ENCODE measurements at regions not wholly inside any gene's neighbourhood (a gene's known extent, or its start where the extent isn't known, plus 50 kb on each side); places are given as distances from the start of the nearest gene placed in this dataset.

- DNase-seq (ENCODE audit: low spot score): no peak
- no peak for TF ChIP-seq CTCF (IDR thresholded peaks at IDR 0.05)
- peaks cover 32% of the 10 kb centered on the region for H3K4me1 Mint-ChIP-seq (ENCODE audit: low read depth)
Measured at GRCh38 chr12:91383099-91383498, 200.5 kb upstream of the DCN start.

GRCh38 chr12:91382081-91382543, 199.5 kb upstream of the DCN start:
- Mint-ChIP-seq H3K9me3 (ENCODE audit: low read depth) (no peaks in the 10 kb centered on the region), H3K27ac (ENCODE audit: unreplicated experiment) (peak overlapping the region; percentile 90), H3K27me3 (ENCODE audit: low read depth) (no peaks in the 10 kb centered on the region), H3K4me1 (ENCODE audit: low read depth) (peaks cover 36% of the 10 kb centered on the region), H3K4me3 (ENCODE audit: unreplicated experiment) (peak overlapping the region; percentile 75), H3K36me3 (ENCODE audit: low read depth) (no peaks in the 10 kb centered on the region)
- peak; percentile 100 for TF ChIP-seq CTCF (IDR thresholded peaks at IDR 0.05)
- no peak for DNase-seq (ENCODE audit: low spot score)

More at GRCh38 chr12:91383099-91383498, 200.5 kb upstream of the DCN start:
- H3K27ac Mint-ChIP-seq (ENCODE audit: unreplicated experiment): peak overlapping the region; percentile 14
- no peaks in the 10 kb centered on the region for H3K27me3 Mint-ChIP-seq (ENCODE audit: low read depth)
- H3K4me3 Mint-ChIP-seq (ENCODE audit: unreplicated experiment): no peak overlapping the region
- no peaks in the 10 kb centered on the region for H3K9me3 Mint-ChIP-seq (ENCODE audit: low read depth)
- no peaks in the 10 kb centered on the region for H3K36me3 Mint-ChIP-seq (ENCODE audit: low read depth)

GRCh38 chr12:91381309-91381804, 198.7 kb upstream of the DCN start:
- no peak for TF ChIP-seq CTCF (IDR thresholded peaks at IDR 0.05)
- peak overlapping the region; percentile 75 for H3K4me3 Mint-ChIP-seq (ENCODE audit: unreplicated experiment)
- H3K36me3 Mint-ChIP-seq (ENCODE audit: low read depth): no peaks in the 10 kb centered on the region
- peak overlapping the region; percentile 90 for H3K27ac Mint-ChIP-seq (ENCODE audit: unreplicated experiment)
- H3K27me3 Mint-ChIP-seq (ENCODE audit: low read depth): no peaks in the 10 kb centered on the region
- H3K9me3 Mint-ChIP-seq (ENCODE audit: low read depth): peaks cover 1% of the 10 kb centered on the region
- DNase-seq (ENCODE audit: low spot score): no peak
- peaks cover 36% of the 10 kb centered on the region for H3K4me1 Mint-ChIP-seq (ENCODE audit: low read depth)

GRCh38 chr12:91380631-91381030, 198.0 kb upstream of the DCN start:
- no peaks in the 10 kb centered on the region for H3K27me3 Mint-ChIP-seq (ENCODE audit: low read depth)
- no peaks in the 10 kb centered on the region for H3K36me3 Mint-ChIP-seq (ENCODE audit: low read depth)
- H3K4me1 Mint-ChIP-seq (ENCODE audit: low read depth): peaks cover 36% of the 10 kb centered on the region
- no peak overlapping the region for H3K4me3 Mint-ChIP-seq (ENCODE audit: unreplicated experiment)
- no peak for TF ChIP-seq CTCF (IDR thresholded peaks at IDR 0.05)
- peaks cover 7% of the 10 kb centered on the region for H3K9me3 Mint-ChIP-seq (ENCODE audit: low read depth)
- H3K27ac Mint-ChIP-seq (ENCODE audit: unreplicated experiment): no peak overlapping the region
- no peak for DNase-seq (ENCODE audit: low spot score)

GRCh38 chr12:91379051-91379775, 196.6 kb upstream of the DCN start:
- no peaks in the 10 kb centered on the region for H3K27me3 Mint-ChIP-seq (ENCODE audit: low read depth)
- TF ChIP-seq CTCF (IDR thresholded peaks at IDR 0.05): no peak
- H3K36me3 Mint-ChIP-seq (ENCODE audit: low read depth): no peaks in the 10 kb centered on the region
- peaks cover 7% of the 10 kb centered on the region for H3K9me3 Mint-ChIP-seq (ENCODE audit: low read depth)
- peak overlapping the region; percentile 90 for H3K27ac Mint-ChIP-seq (ENCODE audit: unreplicated experiment)
- no peak for DNase-seq (ENCODE audit: low spot score)
- no peak overlapping the region for H3K4me3 Mint-ChIP-seq (ENCODE audit: unreplicated experiment)
- peaks cover 36% of the 10 kb centered on the region for H3K4me1 Mint-ChIP-seq (ENCODE audit: low read depth)
